GM12878 (cell line): ENCODE measurements at regions not wholly inside any gene's neighbourhood (a gene's known extent, or its start where the extent isn't known, plus 50 kb on each side); places are given as distances from the start of the nearest gene placed in this dataset.

ENCODE experiments used
- ATAC-seq: fragments of 200-7000 bp; cut with Tn5 transposase; 3 replicates; pipeline ENCODE4 v1.9.1; 2020; ENCODE audit warnings: mild to moderate bottlenecking, moderate library complexity
- BruUV-seq: library from RNA; stranded (reverse); fragments of 400-500 nt; replicated peaks from 2 replicates; lab custom pipeline; 2021; lab: Mats Ljungman, UMichigan
- CTCF ChIA-PET: fragments of 300-600 bp; sonication (Branson Sonifier 250); formaldehyde crosslinking; extraction: SDS; loops from one replicate; lab custom pipeline; 2021; ENCODE audit warnings: inconsistent platforms; lab: Yijun Ruan, JAX
- POLR2A ChIA-PET: fragments of 350-600 bp; formaldehyde crosslinking; extraction: SDS; loops from one replicate; lab custom pipeline; 2021; ENCODE audit warnings: inconsistent platforms; lab: Charles Lee
- RAD21 ChIA-PET: fragments of 300-600 bp; sonication (Branson Sonifier 250); formaldehyde crosslinking; loops from one replicate; lab custom pipeline; 2023; ENCODE audit warnings: antibody characterized with exemption; ENCODE audit not compliant: unreplicated experiment; lab: Charles Lee
- SMC1A ChIA-PET: fragments of 300-600 bp; sonication (Branson Sonifier 250); formaldehyde crosslinking; loops from one replicate; lab custom pipeline; 2023; ENCODE audit not compliant: unreplicated experiment, uncharacterized antibody; lab: Charles Lee
- DNase-seq: peaks from one replicate; pipeline ENCODE4 v3.0.0-alpha.2; 2011; ENCODE audit warnings: low read depth, low spot score
- FAIRE-seq: peaks from 3 replicates; lab custom pipeline; 2011; peaks lifted over from hg19 to GRCh38; lab: Jason Lieb, UNC
- H2AFZ ChIP-seq: 2 replicates; pipeline ENCODE4 v1.6.0; 2011; ENCODE audit warnings: low read depth, low read length, control low read depth; ENCODE audit not compliant: control insufficient read depth
- H3K27ac ChIP-seq: 2 replicates; pipeline ENCODE4 v1.5.1; 2011; ENCODE audit warnings: control low read depth; ENCODE audit not compliant: control insufficient read depth, insufficient read depth
- H3K27me3 ChIP-seq, 2 experiments: replicated peaks in 1 of 2; 2 replicates each; pipeline versions ENCODE4 v1.6.0 to v1.6.1; 2011; ENCODE audit warnings: low read length in 1 of 2; ENCODE audit not compliant: control insufficient read depth in 2 of 2, insufficient read depth in 2 of 2
- H3K36me3 ChIP-seq, 2 experiments: 2 replicates each; pipeline ENCODE4 v1.5.1; 2011; ENCODE audit warnings: low read length in 1 of 2; ENCODE audit not compliant: control insufficient read depth in 2 of 2, insufficient read depth in 2 of 2
- H3K4me1 ChIP-seq: 2 replicates; pipeline ENCODE4 v1.6.1; 2011; ENCODE audit warnings: mild to moderate bottlenecking, low read length, moderate library complexity, mixed read lengths; ENCODE audit not compliant: control insufficient read depth, insufficient read depth
- H3K4me2 ChIP-seq: 2 replicates; pipeline ENCODE4 v1.6.0; 2011; ENCODE audit warnings: control low read depth; ENCODE audit not compliant: control insufficient read depth, insufficient read depth
- H3K4me3 ChIP-seq: fragments of 200-600 bp; sonication (generic); 2 replicates; pipeline ENCODE4 v1.5.1; 2016
- H3K79me2 ChIP-seq: 2 replicates; pipeline ENCODE4 v1.6.0; 2011; ENCODE audit warnings: low read length; ENCODE audit not compliant: control insufficient read depth, insufficient read depth
- H3K9ac ChIP-seq: 2 replicates; pipeline ENCODE4 v1.8.0; 2011; ENCODE audit warnings: low read length, control low read depth, mixed read lengths; ENCODE audit not compliant: control insufficient read depth, insufficient read depth
- H3K9me3 ChIP-seq: replicated peaks from 3 replicates; pipeline ENCODE4 v1.5.1; 2011; ENCODE audit warnings: mild to moderate bottlenecking, low read length; ENCODE audit not compliant: control insufficient read depth, insufficient read depth
- H4K20me1 ChIP-seq: 2 replicates; pipeline ENCODE4 v1.6.0; 2011; ENCODE audit not compliant: control insufficient read depth, insufficient read depth
- CTCF ChIP-seq, 3 experiments: IDR thresholded peaks in 2 of 3; conservative IDR thresholded peaks in 1 of 3; 2 replicates each; pipeline ENCODE4 v1.5.1; 2011; ENCODE audit warnings: low read depth in 3 of 3, low read length in 3 of 3, mild to moderate bottlenecking in 3 of 3, control low read depth in 2 of 3, moderate library complexity in 2 of 3, inconsistent platforms in 1 of 3, mixed read lengths in 1 of 3; ENCODE audit not compliant: control insufficient read depth in 2 of 3, insufficient read depth in 1 of 3; ENCODE audit errors: extremely low read depth in 1 of 3
- CUX1 ChIP-seq: IDR thresholded peaks from 2 replicates; pipeline ENCODE4 v1.6.1; 2012; ENCODE audit warnings: improper control_type of control experiment, low read depth, low read length; ENCODE audit not compliant: insufficient replicate concordance
- EZH2 ChIP-seq: IDR thresholded peaks from 2 replicates; pipeline ENCODE4 v1.6.1; 2012; ENCODE audit warnings: low read depth, mild to moderate bottlenecking, control low read depth, inconsistent platforms, low read length, borderline replicate concordance; ENCODE audit not compliant: control insufficient read depth
- NFIC ChIP-seq: IDR thresholded peaks from 2 replicates; pipeline ENCODE4 v1.6.1; 2012; ENCODE audit warnings: low read depth, mild to moderate bottlenecking, inconsistent platforms, low read length, moderate library complexity
- WGBS: methylation state at CpG from one replicate; pipeline ENCODE4 v1.1.6; 2016; ENCODE audit warnings: low lambda C conversion rate; ENCODE audit not compliant: insufficient replicate concordance, insufficient coverage; ENCODE audit errors: missing lambda C conversion rate; 5-methylcytosine and 5-hydroxymethylcytosine counted together
- in situ Hi-C: fragments of 300-500 bp; cut with MboI; formaldehyde crosslinking; loops from 9 replicates; pipeline ENCODE4 v1.14.3; 2018; ENCODE audit warnings: mixed read lengths
- intact Hi-C: fragments of 100-400 bp; cut with micrococcal nuclease; formaldehyde crosslinking; loops from one replicate; pipeline ENCODE4 v1.14.2; 2022; ENCODE audit not compliant: unreplicated experiment

GRCh38 chr11:121800240-121800639 is 315.8 kb downstream of the BLID start (continued):
- no peak for TF ChIP-seq CUX1
- no peak for TF ChIP-seq NFIC

- Histone ChIP-seq H2AFZ (no peak overlapping the region), H3K4me1 (no peaks in the 10 kb centered on the region), H3K27ac (no peak overlapping the region), H4K20me1 (no peaks in the 10 kb centered on the region), H3K9ac (no peak overlapping the region), H3K9me3 (no peaks in the 10 kb centered on the region), H3K4me3 (no peak overlapping the region), H3K36me3 (no peaks in the 10 kb centered on the region), H3K27me3 (no peaks in the 10 kb centered on the region), H3K79me2 (no peaks in the 10 kb centered on the region), H3K4me2 (no peak overlapping the region)
- no peak for ATAC-seq
- ChIA-PET CTCF (no interaction called here), SMC1A (no interaction called here), RAD21 (no interaction called here), POLR2A (no interaction called here)
- FAIRE-seq = no peak
- intact Hi-C loops (no loop called here), in situ Hi-C loops (no loop called here)
- WGBS = 30% methylated on average over 3 of the region's 3 CpGs
- TF ChIP-seq CTCF (IDR thresholded peaks at IDR 0.05 in 2 of 3, conservative IDR thresholded peaks at IDR 0.05 in 1 of 3; ENCODE audit: control insufficient read depth in 2 of 3, extremely low read depth in 1 of 3, insufficient read depth in 1 of 3, low read depth in 3 of 3, low read length in 3 of 3) = no peak
- no peak for TF ChIP-seq EZH2
- no peak for DNase-seq
- no TSS peak for BruUV-seq
Observed at GRCh38 chr11:121797496-121797895, 318.5 kb downstream of the BLID start.
